ENCODE measurements at regions not wholly inside any gene's neighbourhood (a gene's known extent, or its start where the extent isn't known, plus 50 kb on each side); places are given as distances from the start of the nearest gene placed in this dataset.

- no peak for TF ChIP-seq CTCF (IDR thresholded peaks at IDR 0.05; ENCODE audit: low read depth, low read length)
- TF ChIP-seq EZH2phosphoT487 (IDR thresholded peaks at IDR 0.05; ENCODE audit: low read depth), result no peak
These were observed 375.1 kb downstream of the CHSY3 start for GRCh38 chr5:130279386-130279785.
